Ovary (tissue), 7 donors: ENCODE measurements at regions not wholly inside any gene's neighbourhood (a gene's known extent, or its start where the extent isn't known, plus 50 kb on each side); places are given as distances from the start of the nearest gene placed in this dataset.

Source experiments
- DNase-seq, 5 donors: peaks; one replicate each; pipeline ENCODE4 v3.0.0-alpha.2; 2019 to 2020
- H3K27ac ChIP-seq, 2 donors: fragments of 200-600 bp; one replicate each; pipeline versions ENCODE4 v1.5.1 to v1.8.0; 2019 to 2022
- H3K27me3 ChIP-seq: fragments of 200-600 bp; one replicate; pipeline ENCODE4 v1.8.0; 2022
- H3K36me3 ChIP-seq: fragments of 200-600 bp; sonication (generic); one replicate; pipeline ENCODE4 v1.5.1; 2019
- H3K4me1 ChIP-seq: one replicate; pipeline ENCODE4 v1.8.1; 2013; ENCODE audit warnings: mild to moderate bottlenecking, moderate library complexity; ENCODE audit not compliant: insufficient read depth
- H3K4me3 ChIP-seq: fragments of 200-600 bp; sonication (generic); one replicate; pipeline ENCODE4 v1.5.1; 2017
- H3K9me3 ChIP-seq, 2 donors: fragments of 200-600 bp in 1 of 2; sonication (generic) in 1 of 2; one replicate each; pipeline versions ENCODE4 v1.5.1 to v1.8.1; 2013 to 2019; ENCODE audit warnings: mild to moderate bottlenecking in 1 of 2, moderate library complexity in 1 of 2
- CTCF ChIP-seq, 3 donors: fragments of 450-650 bp in 2 of 3; fragments of 200-600 bp in 1 of 3; IDR thresholded peaks; one replicate each; pipeline versions ENCODE4 v1.5.1 to v1.8.0; 2016 to 2022; ENCODE audit warnings: antibody characterized with exemption in 3 of 3, mild to moderate bottlenecking in 1 of 3
- EP300 ChIP-seq: sonication (generic); formaldehyde crosslinking; IDR thresholded peaks from one replicate; pipeline ENCODE4 v1.6.1; 2017; ENCODE audit warnings: antibody characterized with exemption
- POLR2A ChIP-seq: fragments of 450-650 bp; IDR thresholded peaks from one replicate; pipeline ENCODE4 v1.6.1; 2017; ENCODE audit warnings: antibody characterized with exemption, mild to moderate bottlenecking, moderate library complexity
- WGBS, 3 donors: extraction: QIAGEN DNeasy Blood & Tissue Kit in 1 of 3; methylation state at CpG; one replicate each; pipeline versions ENCODE4 v1.1.5 to v1.1.7; 2013 to 2017; 5-methylcytosine and 5-hydroxymethylcytosine counted together
- intact Hi-C, 4 donors: fragments of 100-400 bp; cut with DNase I; formaldehyde crosslinking; loops; one replicate each; pipeline versions ENCODE4 v1.11.0 to v1.15.1; 2022 to 2023
- donor health status: DM: no; HTN: no; CAD: no; lungs with moderate emphysema.
- donor health status: DM: no; HTN: no; CAD: no.
- donor health status: Bipolar disorder and iron deficiency.
- donor health status: DM: no; HTN: no; CAD: no.
- donor health status: DM: yes; HTN: yes; CAD: no.

- no peaks in the 10 kb centered on the region for H3K36me3 ChIP-seq
- H3K4me3 ChIP-seq: no peak overlapping the region
- intact Hi-C loops: no loop called here
- no peak for TF ChIP-seq POLR2A
- TF ChIP-seq EP300: no peak
- no peak for TF ChIP-seq CTCF (IDR thresholded peaks at IDR 0.05)
- 50 to 53% (median 51%) methylated on average over 3 of the region's 3 CpGs for WGBS, 3 donors
- H3K9me3 ChIP-seq: no peaks in the 10 kb centered on the region
- no peaks in the 10 kb centered on the region for H3K27me3 ChIP-seq
- no peaks in the 10 kb centered on the region for H3K4me1 ChIP-seq
- H3K27ac ChIP-seq: no peak overlapping the region
- no peak for DNase-seq
Observed at GRCh38 chr15:93173369-93173768, 84.4 kb upstream of the RGMA start.

GRCh38 chr15:93171476-93171875 is 82.5 kb upstream of the RGMA start:
- H3K36me3 ChIP-seq: no peaks in the 10 kb centered on the region

GRCh38 chr15:93170329-93170728 is 81.3 kb upstream of the RGMA start:
- Histone ChIP-seq H3K27me3 (no peaks in the 10 kb centered on the region), H3K27ac (no peak overlapping the region), H3K36me3 (no peaks in the 10 kb centered on the region), H3K9me3 (no peaks in the 10 kb centered on the region), H3K4me1 (no peaks in the 10 kb centered on the region), H3K4me3 (no peak overlapping the region)
- WGBS, 3 donors: 49 to 69% (median 52%) methylated on average over 6 of the region's 6 CpGs
- TF ChIP-seq CTCF (IDR thresholded peaks at IDR 0.05) (no peak), EP300 (no peak), POLR2A (no peak)
- intact Hi-C loops: no loop called here
- no peak for DNase-seq

More at GRCh38 chr15:93171476-93171875, 82.5 kb upstream of the RGMA start:
- TF ChIP-seq EP300 (no peak), POLR2A (no peak), CTCF (IDR thresholded peaks at IDR 0.05) (no peak)
- H3K4me3 ChIP-seq: no peak overlapping the region
- H3K27ac ChIP-seq: no peak overlapping the region
- no peaks in the 10 kb centered on the region for H3K27me3 ChIP-seq
- no peaks in the 10 kb centered on the region for H3K4me1 ChIP-seq
- no peaks in the 10 kb centered on the region for H3K9me3 ChIP-seq
- intact Hi-C loops: no loop called here
- 46 to 50% (median 49%) methylated on average over 3 of the region's 3 CpGs for WGBS, 3 donors
- DNase-seq: no peak

- H3K27me3 ChIP-seq: no peaks in the 10 kb centered on the region
- TF ChIP-seq POLR2A (no peak), CTCF (IDR thresholded peaks at IDR 0.05) (no peak), EP300 (no peak)
- no peak overlapping the region for H3K27ac ChIP-seq
- no peak overlapping the region for H3K4me3 ChIP-seq
- no peaks in the 10 kb centered on the region for H3K9me3 ChIP-seq
- WGBS, 3 donors: 57 to 71% (median 57%) methylated on average over 2 of the region's 2 CpGs
- H3K36me3 ChIP-seq: no peaks in the 10 kb centered on the region
- intact Hi-C loops: no loop called here
- DNase-seq: no peak
- H3K4me1 ChIP-seq: no peaks in the 10 kb centered on the region
Observed at GRCh38 chr15:93168910-93169309, 79.9 kb upstream of the RGMA start.
